DMS 273 (cell line): ENCODE measurements at regions not wholly inside any gene's neighbourhood (a gene's known extent, or its start where the extent isn't known, plus 50 kb on each side); places are given as distances from the start of the nearest gene placed in this dataset.
"Not testable (repeated sequence)": the region's sequence is repeated elsewhere in the genome, so short reads cannot be mapped to it uniquely, and the experiment has no call there.

ENCODE experiments used
- DNase-seq: peaks from one replicate; lab custom pipeline; 2025; ENCODE audit not compliant: unreplicated experiment; lab: John Stamatoyannopoulos, UW

DNA sequence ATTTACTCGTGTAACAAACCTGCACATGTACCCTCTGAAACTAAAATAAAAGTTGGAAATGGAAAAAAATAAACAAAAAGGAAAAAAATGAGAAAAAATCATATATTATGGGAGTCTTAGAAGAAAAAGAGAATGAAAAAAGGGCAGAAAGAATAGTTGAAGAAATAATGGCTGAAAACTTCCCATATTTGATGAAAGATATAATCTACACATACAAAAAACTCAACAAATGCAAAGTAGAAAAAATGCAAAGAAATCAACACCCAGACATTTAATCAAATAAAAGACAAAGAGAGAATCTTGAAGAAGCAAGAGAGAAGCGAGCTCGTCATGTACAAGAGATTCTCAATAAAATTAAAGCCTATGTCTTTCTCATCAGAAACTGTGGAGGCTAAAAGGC lies 73.8 kb downstream of the SLC25A46 start:
- DNase-seq: no peak

DNA sequence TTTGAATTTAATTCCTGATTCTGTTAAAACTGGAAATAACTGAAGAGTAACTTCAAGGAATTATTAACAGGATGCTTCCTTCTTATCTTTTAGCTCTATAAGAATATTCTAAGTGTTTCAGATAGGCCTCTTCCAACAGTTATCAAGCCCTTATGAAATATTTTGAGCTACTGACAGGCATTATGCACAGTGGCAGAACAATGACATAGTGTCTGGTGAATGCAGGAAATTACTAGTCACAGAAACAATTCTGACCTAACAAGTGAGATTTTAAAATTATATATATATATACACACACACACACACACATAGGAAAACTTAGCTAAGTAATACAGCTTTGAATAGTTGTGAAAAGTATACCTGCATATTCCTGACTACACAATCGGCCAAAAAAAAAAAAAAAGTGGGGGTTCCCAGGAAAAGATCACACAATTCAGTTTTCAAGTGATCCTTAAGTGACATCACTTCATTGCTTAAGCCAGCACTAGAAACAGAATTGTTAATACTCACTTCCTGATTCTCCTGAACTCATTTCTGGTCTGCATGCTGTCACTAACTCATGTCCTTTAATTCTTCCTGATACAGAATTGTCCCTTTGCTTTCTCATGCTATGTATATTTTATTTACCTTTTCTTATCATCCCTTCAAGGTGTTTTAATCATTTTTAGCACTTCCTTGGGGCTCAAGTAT lies 77.3 kb downstream of the SLC25A46 start:
- DNase-seq: no peak

DNA sequence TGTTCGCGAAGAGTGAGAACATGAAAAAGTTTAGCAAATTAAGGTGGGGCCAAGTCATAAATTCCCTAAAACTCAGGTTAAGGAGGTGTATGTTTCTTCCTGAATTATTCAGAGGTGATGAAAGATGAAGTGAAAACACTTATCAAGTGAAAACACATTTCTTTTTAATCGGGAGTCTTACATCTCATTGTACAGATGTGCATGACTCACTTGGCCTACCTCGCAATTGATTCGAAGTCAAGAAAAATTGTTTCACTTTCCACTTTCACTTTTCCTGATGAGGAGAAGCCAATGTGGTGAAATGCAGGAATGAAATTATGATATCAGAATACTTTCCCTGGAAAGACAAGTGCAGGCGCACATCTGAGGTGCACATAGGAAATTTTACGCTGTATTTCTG lies 78.7 kb downstream of the SLC25A46 start:
- DNase-seq: no peak

DNA sequence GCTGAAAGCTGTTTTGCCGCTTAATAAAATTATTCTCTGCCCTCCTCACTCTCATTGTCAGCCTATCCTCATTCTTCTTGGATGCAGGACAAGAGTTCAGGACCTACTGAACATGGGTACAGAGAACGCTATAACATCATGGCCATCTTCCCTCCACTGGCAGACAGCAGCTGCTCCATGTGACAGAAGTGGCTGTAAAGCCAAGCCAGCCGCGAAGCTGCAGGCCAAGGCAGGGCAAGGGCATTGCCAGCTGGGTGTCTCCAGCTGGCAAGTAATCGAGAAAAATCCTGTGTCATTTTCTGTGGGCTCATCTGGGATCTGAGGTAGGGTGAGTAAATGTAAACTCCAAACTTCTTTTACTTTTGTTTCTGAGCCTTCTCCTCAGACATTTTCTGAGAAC lies 84.8 kb downstream of the SLC25A46 start:
- DNase-seq: peak; percentile 54

DNA sequence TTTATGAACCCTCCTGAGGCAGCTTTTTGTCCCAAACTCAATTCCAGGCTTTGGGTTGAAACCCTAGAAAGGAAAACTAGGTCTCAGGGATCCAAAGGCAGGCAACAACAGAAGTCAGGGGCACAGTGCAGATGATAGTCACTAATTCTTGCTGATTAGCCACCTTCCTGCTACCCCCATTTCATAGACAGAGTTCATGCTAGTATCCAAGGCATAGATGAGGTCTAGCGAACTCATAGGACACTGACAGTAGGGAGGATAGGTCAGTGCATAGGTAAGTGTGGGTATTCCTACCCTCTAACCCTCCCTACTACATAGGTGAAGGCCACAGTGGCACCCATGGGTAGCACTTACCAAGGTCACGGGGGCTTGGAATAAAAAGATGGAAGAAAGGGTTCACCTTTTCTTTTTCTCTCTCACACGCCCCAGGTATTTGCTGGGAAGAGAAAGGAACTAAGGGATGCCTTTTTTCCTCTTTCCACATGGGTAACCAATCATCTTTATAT lies 86.2 kb downstream of the SLC25A46 start:
- no peak for DNase-seq

DNA sequence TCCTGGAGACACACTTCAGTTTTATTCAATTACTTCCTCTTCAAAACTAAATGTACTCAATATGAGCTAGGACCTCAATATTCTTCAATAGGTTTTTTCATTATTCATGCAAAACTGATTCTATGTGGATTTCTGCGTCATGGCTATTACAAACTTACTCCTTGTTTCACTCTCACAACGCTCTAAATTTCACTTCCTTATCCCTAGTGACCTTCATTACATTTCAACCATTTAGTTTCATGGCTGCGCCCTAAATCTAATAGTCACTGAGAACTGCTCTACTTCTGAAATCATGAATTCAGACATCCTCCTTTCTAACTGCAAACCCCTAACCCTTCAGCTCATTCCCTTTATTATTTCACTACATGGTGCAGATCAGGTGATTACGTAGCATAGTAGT lies 93.9 kb downstream of the SLC25A46 start:
- DNase-seq: no peak

DNA sequence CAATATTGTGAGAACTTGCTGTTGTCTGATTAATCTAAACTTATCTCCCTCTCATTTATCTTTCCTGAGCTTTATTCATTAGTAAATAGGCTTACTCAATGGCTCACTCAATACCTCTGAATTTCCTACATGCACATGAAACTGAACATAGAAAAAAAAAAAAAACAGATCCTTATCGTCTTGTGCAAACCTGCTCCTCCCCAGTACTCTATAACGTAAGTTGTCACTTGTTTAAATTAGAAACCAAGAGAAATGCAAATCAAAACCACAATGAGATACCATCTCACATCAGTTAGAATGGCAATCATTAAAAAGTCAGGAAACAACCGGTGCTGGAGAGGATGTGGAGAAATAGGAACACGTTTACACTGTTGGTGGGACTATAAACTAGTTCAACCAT lies 96.1 kb downstream of the SLC25A46 start:
- DNase-seq: not testable (repeated sequence)

DNA sequence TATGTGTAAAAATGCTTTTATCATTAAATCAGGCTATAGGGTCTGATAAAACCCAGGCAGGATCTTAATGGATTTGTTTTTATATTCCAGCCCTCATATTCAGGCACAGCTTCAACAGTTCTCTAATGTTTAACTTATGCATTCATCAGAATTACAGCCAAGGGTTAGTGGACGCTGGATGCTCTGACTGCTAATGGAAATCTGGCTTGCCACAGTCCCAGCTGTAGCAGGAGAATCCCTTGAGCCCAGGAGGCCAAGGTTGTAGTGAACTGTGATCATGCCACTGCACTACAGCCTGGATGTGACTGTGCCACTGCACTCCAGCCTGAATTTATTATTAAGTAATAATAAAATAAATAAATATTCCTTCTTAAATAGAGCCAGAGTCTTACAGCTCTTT lies 98.0 kb downstream of the SLC25A46 start:
- DNase-seq: no peak

DNA sequence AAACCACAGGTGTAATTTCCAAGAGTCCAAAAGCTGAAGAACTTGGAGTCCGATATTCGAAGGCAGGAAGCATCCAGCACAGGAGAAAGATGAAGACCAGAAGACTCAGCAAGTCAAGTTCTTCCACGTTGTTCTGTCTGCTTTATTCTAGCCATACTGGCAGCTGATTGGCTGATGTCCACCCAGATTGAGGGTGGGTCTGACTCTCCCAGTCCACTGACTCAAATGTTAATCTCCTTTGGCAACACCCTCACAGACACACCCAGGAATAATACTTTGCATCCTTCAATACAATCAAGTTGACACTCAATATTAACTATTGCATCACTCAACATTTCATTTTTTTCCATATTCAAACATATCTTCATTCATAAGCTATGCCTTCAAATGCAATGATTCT lies 99.5 kb downstream of the SLC25A46 start:
- DNase-seq: not testable (repeated sequence)

DNA sequence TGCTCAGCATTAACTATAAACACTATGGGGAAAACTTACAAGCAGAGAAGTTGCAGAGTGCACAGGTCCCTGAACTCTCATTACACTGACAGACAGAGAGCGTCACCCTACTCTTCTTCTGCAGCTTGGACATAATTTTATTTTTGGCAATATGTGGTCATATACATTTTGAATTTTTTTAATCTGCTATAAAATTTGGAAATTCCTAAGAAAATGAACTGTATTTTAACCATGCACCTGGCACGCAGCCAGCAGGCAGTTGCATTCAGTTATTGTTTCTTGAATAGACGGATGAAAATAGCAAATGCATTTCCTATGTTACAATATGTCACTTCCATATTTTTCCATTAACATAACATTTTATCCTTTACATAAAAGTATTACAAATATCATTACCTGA lies 100.2 kb downstream of the SLC25A46 start:
- no peak for DNase-seq

DNA sequence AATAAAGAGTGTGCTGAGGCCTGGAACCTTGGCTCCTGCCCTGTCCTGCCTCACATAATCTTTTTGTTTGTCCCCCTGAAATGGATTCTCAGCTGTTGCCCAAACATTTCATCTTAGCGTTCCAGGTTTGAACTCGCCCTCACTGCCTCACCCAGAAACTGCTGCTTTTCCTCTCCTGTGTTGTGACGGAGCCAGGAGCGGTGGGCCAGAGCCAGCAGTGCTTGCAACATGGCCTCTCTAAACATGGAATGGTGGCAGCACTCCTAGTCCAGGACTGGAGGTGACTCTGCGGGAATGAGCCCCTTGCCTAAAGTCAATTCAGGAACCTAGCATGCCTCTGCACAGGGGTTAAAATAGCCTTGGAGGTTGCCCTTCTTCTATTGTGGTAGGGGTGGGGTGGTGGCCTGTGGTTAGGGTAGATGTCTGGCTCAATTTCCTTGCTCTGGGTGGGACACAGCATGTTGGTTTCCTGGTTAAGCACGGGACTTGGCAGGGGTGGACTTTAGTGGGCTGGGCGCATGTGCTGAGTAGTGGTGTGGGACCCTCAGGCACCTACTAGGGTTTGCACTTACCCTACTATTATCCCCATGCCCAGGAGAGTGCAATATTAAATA lies 101.6 kb downstream of the SLC25A46 start:
- DNase-seq: no peak

DNA sequence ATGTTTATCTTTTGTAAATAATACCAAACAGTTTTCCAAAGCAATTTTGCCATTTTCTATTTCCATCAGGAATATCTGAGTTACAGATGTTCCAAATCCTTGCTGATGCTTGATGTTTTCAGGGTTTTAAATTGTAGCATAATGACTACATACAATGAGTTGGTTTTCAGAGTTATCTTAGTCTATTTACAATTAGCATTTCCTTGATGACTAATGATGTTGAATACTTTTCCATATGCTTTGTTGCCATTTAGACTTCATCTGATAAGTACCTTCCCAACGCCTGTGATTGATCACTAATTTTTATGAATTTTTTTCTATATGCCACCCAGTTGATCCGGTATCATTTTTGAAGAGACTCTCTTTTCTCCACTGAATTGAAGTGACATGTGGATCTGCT lies 102.3 kb downstream of the SLC25A46 start:
- DNase-seq: no peak

DNA sequence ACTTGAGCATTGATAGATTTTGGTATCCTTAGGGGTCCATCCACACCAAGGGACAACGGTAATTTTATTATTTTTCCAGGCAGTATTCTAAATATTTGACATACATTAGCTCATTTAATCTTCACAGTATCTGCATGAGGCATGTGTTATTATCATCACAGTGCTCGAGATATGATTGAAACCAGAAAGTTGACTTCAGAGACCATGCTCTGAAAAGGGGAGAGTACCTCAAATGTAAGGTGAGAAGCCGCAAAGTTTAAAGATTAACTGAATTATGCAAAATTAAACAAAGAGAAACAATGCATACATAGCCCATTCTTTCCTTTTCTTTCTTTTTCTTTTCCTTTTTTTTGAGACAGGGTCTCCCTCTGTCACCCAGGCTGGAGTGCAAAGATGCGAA lies 104.1 kb downstream of the SLC25A46 start:
- DNase-seq: no peak

DNA sequence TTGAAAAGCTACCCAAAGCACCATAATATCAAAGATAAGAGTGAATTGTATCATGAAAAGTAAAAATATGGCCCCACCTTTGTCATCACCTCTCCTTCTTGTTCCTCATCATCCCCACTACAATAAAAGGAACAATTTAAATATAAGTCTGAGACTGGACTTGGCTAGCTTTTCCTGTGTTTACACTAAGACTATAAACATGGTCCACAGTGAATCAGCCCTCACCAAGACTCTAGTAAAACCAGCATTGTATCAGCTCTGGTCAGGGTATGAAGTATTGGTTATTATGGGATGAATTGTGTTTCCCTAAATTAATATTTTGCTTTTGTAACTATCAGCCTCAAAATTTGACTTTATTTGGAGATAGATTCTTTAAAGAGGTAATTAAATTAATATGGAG lies 105.4 kb downstream of the SLC25A46 start:
- DNase-seq: no peak

DNA sequence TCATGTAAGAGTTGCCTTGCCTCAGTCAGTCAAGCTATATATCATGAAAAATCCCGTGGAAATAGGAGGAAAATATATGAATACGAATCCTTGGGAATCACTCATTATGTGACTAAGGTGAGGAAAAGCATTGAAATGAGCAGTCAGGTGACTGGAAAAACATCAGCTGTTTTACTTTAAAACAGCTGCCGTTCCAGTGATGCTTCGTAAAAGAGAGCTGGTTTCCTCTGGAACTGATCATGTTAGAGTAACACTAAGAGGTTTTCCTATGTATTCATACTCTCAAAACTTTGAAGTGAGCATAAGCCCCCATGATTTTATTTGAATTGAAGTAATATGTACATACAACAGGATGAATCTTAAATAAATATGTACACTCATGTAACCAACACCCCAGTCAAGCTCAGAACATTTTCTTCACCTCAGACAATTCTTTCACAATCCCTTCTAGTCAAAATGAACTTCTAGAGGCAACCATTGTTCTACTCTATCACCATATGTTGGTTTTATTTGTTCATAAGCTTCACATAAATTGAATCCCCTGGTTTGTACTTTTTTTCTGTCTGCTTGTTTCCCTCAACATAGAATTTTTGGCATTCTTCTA lies 107.7 kb downstream of the SLC25A46 start:
- no peak for DNase-seq

DNA sequence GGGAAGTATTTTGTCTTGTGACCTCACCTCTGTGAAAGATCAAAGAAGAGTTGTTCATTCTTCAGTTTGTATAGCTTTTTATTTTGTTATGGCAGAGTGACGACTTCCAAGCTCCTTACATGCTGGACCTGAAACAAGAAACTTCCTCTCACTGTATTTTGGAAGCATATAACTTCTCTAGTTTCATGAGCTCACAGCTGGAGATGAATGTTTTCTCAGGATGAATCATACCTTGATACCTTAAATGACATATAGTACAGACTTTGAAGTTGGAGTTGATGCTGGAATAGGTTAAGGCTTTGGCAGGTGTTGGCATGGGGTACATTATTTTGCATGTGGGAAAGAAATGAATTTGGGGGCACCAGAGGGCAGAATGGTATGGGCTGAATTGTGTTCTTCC lies 112.5 kb downstream of the SLC25A46 start:
- no peak for DNase-seq

DNA sequence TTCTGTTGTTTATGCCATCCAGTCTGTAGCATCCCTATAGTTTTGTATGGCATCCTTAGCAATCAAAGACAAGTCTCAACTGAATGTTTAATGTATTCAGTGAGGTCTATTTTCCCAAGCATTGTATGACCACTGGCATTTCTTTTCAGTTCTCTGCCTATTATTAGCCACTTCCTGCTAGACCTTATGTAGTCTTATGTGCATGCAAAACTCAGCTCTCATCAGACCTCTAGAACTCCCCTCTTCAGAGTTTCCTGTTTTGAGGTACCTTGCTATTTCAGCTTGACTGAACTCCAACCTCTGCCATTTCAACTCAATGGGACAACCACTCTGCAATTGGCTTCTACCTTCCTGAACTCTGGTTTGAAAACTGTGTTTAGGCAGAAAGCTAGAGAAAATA lies 113.2 kb downstream of the SLC25A46 start:
- no peak for DNase-seq

DNA sequence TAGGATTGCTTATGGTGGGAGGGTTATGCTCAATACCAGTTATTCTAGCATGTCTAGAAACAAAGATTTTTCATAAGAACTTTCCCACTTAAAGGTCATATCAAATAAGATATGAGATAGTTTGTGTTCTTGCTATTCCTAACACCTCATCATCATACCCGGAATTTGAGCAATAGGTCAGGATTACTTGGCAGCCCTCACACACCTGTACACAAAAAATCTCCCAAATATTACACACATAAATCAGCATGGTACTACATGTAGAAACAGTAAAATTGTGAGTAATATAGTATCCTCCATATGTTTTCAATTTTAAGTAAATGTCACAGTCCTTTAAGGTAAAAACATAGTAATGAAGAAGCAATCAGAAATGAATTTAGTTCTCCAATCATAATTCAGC lies 113.7 kb downstream of the SLC25A46 start:
- DNase-seq: no peak

DNA sequence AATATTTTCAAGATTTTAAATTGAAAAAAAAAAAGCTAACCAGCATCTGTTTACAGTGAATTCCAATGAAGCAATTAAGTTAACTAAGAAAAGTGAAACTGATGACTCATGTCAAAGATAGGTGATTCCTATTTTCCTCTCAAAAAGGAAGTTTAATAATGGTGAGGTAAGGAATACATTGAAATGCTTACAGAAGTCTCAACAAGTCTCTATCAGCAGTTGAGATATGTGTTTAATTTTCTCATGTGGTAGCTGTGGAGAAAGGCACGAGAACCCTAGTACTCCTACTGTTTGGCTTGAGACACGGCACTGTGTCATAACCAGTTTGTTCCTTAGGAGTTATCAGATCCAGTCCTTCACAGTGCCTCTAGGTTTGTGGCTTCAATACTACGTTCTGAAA lies 114.5 kb downstream of the SLC25A46 start:
- DNase-seq: no peak

DNA sequence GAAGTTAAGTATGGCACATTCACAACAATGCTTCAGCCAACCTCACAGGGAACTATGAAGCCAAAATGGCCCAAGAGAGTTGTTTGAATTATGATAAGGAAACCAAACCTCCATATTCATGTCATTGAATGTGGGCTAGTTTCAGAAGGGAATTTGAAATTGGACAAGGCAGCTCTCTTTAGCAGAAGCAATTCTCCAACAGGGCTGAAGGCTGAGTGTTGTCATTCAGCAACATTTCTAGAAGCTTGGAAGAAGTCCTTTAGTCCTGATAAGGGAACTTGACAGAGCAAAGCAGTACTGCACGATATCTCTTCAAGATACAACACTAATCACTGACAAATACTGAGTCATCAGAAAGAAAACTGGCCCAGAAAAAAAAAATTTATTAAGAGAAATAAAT lies 115.4 kb downstream of the SLC25A46 start:
- no peak for DNase-seq

DNA sequence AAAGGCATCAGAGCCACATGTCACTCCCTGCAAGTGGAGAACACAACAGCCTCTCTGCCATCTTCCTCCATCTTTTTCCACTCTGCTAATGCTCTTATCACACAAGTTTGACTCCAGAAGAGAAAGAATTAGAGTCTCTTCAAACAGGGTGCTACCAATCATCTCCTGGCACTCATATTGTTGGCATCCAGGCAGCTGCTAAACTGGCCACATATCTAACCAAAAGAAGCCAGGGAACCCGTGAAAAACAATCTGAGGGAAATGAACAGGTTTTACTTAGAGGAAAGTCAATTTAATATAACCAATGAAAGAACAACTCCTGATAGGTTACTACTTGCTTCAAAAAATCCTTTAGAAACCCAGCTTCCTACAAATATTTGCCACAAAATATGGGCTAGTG lies 117.2 kb downstream of the SLC25A46 start:
- DNase-seq: no peak

DNA sequence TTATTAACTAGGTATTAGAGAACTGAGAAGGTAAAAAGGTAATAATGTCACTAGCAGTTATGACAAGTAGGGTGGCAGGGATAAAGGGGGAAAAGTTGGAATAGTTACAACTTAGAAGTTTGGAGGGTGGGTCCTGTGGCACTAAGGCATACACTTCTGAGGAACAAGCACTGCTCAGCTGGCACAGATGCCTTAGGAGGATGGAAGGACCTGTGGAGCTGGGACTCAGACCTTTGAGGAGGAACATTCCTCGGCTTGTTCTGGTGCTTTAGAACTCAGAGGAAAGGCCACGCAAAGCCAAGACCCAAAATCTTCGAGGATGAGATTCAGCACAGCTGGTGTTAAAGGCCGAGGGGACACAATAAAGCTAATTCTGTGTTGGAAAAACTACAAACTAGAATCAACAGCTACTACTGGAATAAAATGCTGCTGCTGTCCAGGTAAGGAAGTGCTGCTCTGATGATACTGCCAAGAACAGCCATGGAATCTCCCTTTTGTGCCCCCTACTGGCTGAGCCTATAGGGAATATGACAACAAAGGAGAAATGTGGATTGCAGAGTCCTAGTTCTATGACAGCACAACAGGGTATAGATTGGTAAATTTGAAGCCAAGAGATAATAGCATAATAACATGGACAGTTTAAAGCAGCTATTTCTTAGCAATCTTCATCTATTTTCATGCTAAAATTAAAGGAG lies 126.7 kb downstream of the SLC25A46 start:
- peak; percentile 54 for DNase-seq
